TTC549 (cell line): ENCODE measurements at regions not wholly inside any gene's neighbourhood (a gene's known extent, or its start where the extent isn't known, plus 50 kb on each side); places are given as distances from the start of the nearest gene placed in this dataset.

Experiments
- FAIRE-seq: peaks from 2 replicates; lab custom pipeline; 2012; peaks lifted over from hg19 to GRCh38; lab: Jason Lieb, UNC

- no peak for FAIRE-seq
Measured at GRCh38 chr2:83784947-83785346, 674.1 kb downstream of the SUCLG1 start.

GRCh38 chr2:83784315-83784714, 674.8 kb downstream of the SUCLG1 start:
- peak; percentile 98 for FAIRE-seq

DNA sequence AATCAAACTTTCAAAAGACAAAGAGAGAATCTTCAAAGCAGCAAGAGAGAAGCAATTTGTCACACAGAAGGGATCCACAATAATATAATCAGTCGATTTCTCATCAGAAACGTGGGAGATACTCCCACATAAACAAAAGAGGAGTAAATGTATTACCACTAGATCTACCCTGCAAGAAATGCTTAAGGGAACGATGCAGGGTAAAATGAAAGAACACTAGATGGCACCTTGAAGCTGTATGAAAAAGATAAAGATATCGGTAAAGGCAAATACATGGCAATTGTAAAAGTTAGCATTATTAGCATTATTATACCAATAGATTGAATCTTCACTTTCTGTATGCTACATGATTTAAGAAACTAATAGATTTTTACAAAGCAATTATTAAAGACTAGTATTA, 677.0 kb downstream of the SUCLG1 start:
- no peak for FAIRE-seq

- FAIRE-seq, result no peak
Measured at GRCh38 chr2:83764447-83765005, 694.6 kb downstream of the SUCLG1 start.

- no peak for FAIRE-seq
Measured at GRCh38 chr2:83757329-83757728, 701.8 kb downstream of the SUCLG1 start.

DNA sequence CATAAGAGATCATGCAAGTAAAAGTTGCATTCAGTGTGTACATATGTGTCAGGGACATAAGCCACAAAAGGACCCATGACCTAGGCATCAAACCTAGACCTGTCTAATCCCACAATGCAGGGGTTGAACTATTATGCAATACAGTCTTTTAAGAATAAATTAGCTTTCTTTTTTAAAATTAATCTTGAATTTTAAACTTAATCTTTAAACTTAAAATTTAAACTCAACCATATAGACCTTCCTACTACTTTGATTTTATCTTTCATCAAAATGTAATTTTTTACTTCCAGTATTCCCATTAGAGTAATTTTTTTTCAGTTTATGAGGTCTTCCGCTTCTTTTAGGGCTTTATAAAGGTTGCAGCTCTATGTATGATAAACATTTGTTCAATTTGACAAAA, 702.9 kb downstream of the SUCLG1 start:
- no peak for FAIRE-seq

DNA sequence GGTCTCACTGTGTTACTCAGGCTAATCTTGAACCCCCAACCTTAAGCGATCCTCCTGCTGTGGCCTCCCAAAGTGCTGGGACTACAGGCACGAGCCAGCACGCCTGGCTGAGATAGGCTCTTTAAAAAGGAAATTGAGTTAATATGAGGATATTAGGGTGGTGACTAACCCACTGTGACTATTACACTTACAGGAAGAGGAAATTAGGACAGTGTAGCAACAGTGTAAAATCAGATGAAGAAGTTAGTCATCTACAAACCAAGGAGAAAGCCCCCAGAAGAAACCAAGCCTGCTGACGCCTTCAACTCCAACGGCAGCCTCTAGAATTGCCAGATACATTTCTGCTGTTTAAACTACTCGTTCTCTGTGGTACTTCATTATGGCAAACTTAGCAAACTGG, 711.9 kb downstream of the SUCLG1 start:
- FAIRE-seq, result no peak

- no peak for FAIRE-seq
Measured at GRCh38 chr2:83744855-83745254, 714.2 kb downstream of the SUCLG1 start.

GRCh38 chr2:83742117-83742782, 716.8 kb downstream of the SUCLG1 start:
- FAIRE-seq, result no peak

GRCh38 chr2:83730223-83730622, 728.9 kb downstream of the SUCLG1 start:
- no peak for FAIRE-seq

DNA sequence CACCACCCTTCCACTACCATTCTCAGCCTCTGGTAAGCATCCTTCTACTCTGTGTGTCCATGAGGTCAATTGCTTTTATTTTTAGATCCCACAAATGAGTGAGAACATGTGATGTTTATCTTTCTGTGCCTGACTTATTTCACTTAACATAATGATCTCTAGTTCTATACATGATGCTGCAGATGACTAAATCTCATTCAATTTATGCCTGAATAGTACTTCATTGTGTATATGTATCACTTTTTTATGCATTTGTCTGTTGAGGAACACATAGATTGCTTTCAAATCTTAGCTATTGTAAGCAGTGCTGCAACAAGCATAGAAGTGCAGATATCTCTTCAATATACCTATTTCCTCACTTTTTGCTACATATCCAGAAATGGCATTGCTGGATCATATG, 733.3 kb downstream of the SUCLG1 start:
- FAIRE-seq, result no peak

GRCh38 chr2:83705146-83705545, 753.9 kb downstream of the SUCLG1 start:
- FAIRE-seq, result no peak

DNA sequence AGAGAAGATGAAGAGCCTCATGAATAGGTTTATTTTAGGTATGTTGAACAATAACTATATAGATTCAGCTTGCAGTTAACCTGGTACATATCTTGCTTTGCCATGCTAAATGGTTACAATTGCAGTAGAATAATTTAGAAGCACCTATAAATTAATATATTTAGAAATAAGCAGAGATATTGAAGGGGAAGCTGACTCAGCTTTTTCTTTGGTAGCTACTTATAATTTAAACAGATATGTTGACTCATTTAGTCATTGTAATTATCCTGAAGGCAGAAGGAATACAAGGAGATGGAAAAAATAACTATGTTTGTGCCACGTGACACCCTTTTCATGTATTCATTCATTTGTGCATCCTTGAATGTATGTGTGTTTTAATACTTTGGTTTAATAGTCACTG, 755.5 kb downstream of the SUCLG1 start:
- no peak for FAIRE-seq

DNA sequence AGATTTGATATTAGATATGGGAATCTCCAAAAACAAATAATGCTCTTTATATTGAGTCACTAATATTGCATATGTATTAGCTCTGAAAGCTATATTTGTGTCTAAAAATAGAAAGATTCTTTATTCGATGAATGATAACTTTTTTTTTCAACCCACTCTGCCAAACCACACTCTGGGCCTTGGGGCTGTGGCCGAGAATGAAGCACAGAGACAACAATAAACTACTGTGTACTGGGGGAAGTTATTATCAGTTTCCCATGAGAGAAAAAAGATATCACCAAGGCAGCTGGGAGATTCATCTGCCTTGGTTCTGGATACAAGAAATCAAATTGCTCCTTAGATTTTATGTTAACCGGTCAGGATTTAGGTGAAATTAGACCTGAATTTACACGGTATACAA, 762.2 kb downstream of the SUCLG1 start:
- no peak for FAIRE-seq

GRCh38 chr2:83695530-83695929, 763.5 kb downstream of the SUCLG1 start:
- FAIRE-seq, result no peak

DNA sequence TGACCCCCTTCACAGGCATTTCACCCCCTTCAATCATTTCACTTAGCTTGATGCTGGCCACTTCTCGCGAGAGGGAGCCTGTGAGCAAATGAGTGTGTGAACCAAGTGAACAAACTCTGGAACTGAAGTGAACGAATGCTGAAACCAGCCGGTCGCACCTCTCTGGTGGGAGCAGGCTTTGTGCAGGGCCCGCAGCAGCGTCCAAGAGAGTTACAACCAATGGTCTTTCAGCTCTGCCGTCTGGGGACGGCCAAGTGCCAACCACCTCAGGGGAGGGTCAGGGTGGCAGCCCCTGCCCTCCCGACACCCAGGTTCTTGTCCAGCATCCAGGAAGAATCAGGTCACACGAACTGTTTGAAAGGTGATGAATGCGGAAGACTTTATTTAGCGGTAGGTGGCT, 764.0 kb downstream of the SUCLG1 start:
- no peak for FAIRE-seq

- FAIRE-seq, result no peak
Measured at GRCh38 chr2:83689402-83689801, 769.7 kb downstream of the SUCLG1 start.

GRCh38 chr2:83686863-83687262, 772.2 kb downstream of the SUCLG1 start:
- FAIRE-seq, result no peak

DNA sequence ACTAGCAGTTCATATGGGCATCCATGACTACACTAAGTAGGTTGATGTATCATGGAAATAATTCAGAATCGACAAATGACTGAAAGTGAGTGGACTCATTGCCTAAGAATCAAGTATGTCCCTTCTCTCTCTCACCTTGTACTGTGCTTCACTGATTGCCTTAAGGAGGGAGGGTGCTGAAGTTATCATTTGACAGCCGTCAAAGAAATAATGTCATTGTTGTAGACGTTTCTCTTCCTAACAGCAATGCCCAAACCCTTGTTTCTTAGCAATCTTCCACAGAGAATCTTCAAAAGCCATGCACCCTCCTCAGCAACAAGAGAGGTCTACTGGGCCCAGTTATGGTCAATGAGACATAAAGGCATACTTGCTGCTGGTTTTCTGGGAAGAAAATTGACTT, 785.0 kb downstream of the SUCLG1 start:
- no peak for FAIRE-seq

- FAIRE-seq, result no peak
Measured at GRCh38 chr2:83665894-83666293, 793.2 kb downstream of the SUCLG1 start.

GRCh38 chr2:83665154-83665553, 793.9 kb downstream of the SUCLG1 start:
- no peak for FAIRE-seq

- FAIRE-seq, result no peak
Measured at GRCh38 chr2:83661711-83662110, 797.4 kb downstream of the SUCLG1 start.

GRCh38 chr2:83654091-83654611, 804.9 kb downstream of the SUCLG1 start:
- no peak for FAIRE-seq

GRCh38 chr2:83650898-83651297, 808.2 kb downstream of the SUCLG1 start:
- FAIRE-seq, result no peak
